Neural progenitor cell (in vitro differentiated cells): ENCODE measurements at regions not wholly inside any gene's neighbourhood (a gene's known extent, or its start where the extent isn't known, plus 50 kb on each side); places are given as distances from the start of the nearest gene placed in this dataset.
A peak's percentile ranks its signal among the peaks of the same experiment; 100 is the strongest.
"Not testable (repeated sequence)": the region's sequence is repeated elsewhere in the genome, so short reads cannot be mapped to it uniquely, and the experiment has no call there.

Experiments
- DNase-seq: peaks from one replicate; pipeline ENCODE4 v3.0.0-alpha.2; 2016; ENCODE audit warnings: low spot score
- H2AFZ ChIP-seq: fragments of 200-600 bp; sonication (generic); replicated peaks from 2 replicates; pipeline ENCODE4 v1.6.1; 2016; ENCODE audit warnings: antibody characterized with exemption
- H3F3A ChIP-seq: fragments of 200-600 bp; sonication (generic); 2 replicates; pipeline ENCODE4 v1.6.1; 2016; ENCODE audit warnings: antibody characterized with exemption, low read depth
- H3K27ac ChIP-seq: fragments of 200-600 bp; sonication (generic); 2 replicates; pipeline ENCODE4 v1.5.1; 2016; ENCODE audit warnings: mild to moderate bottlenecking
- H3K27me3 ChIP-seq: fragments of 200-600 bp; sonication (generic); 2 replicates; pipeline ENCODE4 v1.6.1; 2016; ENCODE audit warnings: mild to moderate bottlenecking, moderate library complexity
- H3K36me3 ChIP-seq: fragments of 200-600 bp; sonication (generic); 2 replicates; pipeline ENCODE4 v1.5.1; 2016
- H3K4me1 ChIP-seq: fragments of 200-600 bp; sonication (generic); 2 replicates; pipeline ENCODE4 v1.6.1; 2016; ENCODE audit warnings: mixed run types
- H3K4me2 ChIP-seq: fragments of 200-600 bp; sonication (generic); 2 replicates; pipeline ENCODE4 v1.6.1; 2016
- H3K4me3 ChIP-seq: fragments of 200-600 bp; sonication (generic); 2 replicates; pipeline ENCODE4 v1.5.1; 2016
- H3K79me2 ChIP-seq: fragments of 200-600 bp; sonication (generic); 2 replicates; pipeline ENCODE4 v1.6.1; 2016; ENCODE audit warnings: low read depth
- H3K9ac ChIP-seq: fragments of 200-600 bp; sonication (generic); 2 replicates; pipeline ENCODE4 v1.6.1; 2016
- H3K9me3 ChIP-seq: fragments of 200-600 bp; sonication (generic); 2 replicates; pipeline ENCODE4 v1.5.1; 2016; ENCODE audit warnings: low read depth
- H4K20me1 ChIP-seq: fragments of 200-600 bp; sonication (generic); 2 replicates; pipeline ENCODE4 v1.6.1; 2016; ENCODE audit warnings: low read depth
- H3K27ac Mint-ChIP-seq: 3 replicates; pipeline ENCODE4 v1.8.0; 2021; ENCODE audit warnings: mixed read lengths
- H3K27me3 Mint-ChIP-seq: 2 replicates; pipeline ENCODE4 v1.8.0; 2022; ENCODE audit warnings: low read depth, mild to moderate bottlenecking, inconsistent platforms, moderate library complexity, mixed read lengths; ENCODE audit not compliant: insufficient read depth
- H3K36me3 Mint-ChIP-seq: 3 replicates; pipeline ENCODE4 v1.8.0; 2021; ENCODE audit warnings: mixed read lengths
- H3K4me1 Mint-ChIP-seq: 3 replicates; pipeline ENCODE4 v1.8.0; 2021; ENCODE audit warnings: mixed read lengths
- H3K4me3 Mint-ChIP-seq: 3 replicates; pipeline ENCODE4 v1.8.0; 2021; ENCODE audit warnings: mild to moderate bottlenecking, moderate library complexity, mixed read lengths
- H3K9me3 Mint-ChIP-seq: 3 replicates; pipeline ENCODE4 v1.8.0; 2020; ENCODE audit warnings: mixed read lengths
- EZH2 ChIP-seq: fragments of 200-600 bp; sonication (generic); IDR thresholded peaks from 2 replicates; pipeline ENCODE4 v1.6.1; 2017; ENCODE audit warnings: antibody characterized with exemption, mild to moderate bottlenecking, moderate library complexity
- EZH2phosphoT487 ChIP-seq: fragments of 200-600 bp; sonication (generic); IDR thresholded peaks from 2 replicates; pipeline ENCODE4 v1.6.1; 2017; ENCODE audit warnings: antibody characterized with exemption
- TF ChIP-seq, protein P1 (sequence below): fragments of 200-600 bp; sonication (generic); IDR thresholded peaks from 2 replicates; pipeline ENCODE4 v1.5.1; 2017; ENCODE audit warnings: antibody characterized with exemption, mild to moderate bottlenecking

DNA sequence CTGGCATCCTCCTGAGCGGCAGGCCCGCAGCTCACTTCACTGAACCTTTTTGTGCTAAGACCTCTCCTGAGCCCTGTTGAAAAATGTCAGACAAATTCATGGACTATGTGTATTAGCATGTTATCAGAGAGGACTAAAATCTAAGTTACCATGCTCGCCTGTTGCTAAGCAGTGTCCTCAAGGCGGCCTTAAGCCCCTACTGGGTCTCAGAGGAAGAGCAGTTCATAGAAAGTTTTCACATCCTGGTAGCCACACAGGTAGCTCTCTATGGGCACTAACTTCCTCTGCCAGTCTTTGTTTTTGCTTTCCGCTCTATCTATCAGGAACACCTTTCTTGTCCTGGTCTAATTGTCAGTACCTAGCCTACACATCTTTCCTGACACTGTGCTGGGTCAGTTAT lies 306.6 kb upstream of the MIS18BP1 start:
- Histone ChIP-seq H3K4me1 (peaks cover 3% of the 10 kb centered on the region), H3K9me3 (no peaks in the 10 kb centered on the region), H3K27ac (no peak overlapping the region), H3K27me3 (no peaks in the 10 kb centered on the region), H3K4me3 (no peak overlapping the region), H3F3A (no peaks in the 10 kb centered on the region), H4K20me1 (no peaks in the 10 kb centered on the region), H3K4me2 (no peak overlapping the region), H3K36me3 (no peaks in the 10 kb centered on the region), H3K79me2 (no peaks in the 10 kb centered on the region), H2AFZ (peak overlapping the region; percentile 22), H3K9ac (no peak overlapping the region)
- no peaks in the 10 kb centered on the region for H3K9me3 Mint-ChIP-seq
- TF ChIP-seq EZH2phosphoT487: no peak
- TF ChIP-seq, protein P1, sequence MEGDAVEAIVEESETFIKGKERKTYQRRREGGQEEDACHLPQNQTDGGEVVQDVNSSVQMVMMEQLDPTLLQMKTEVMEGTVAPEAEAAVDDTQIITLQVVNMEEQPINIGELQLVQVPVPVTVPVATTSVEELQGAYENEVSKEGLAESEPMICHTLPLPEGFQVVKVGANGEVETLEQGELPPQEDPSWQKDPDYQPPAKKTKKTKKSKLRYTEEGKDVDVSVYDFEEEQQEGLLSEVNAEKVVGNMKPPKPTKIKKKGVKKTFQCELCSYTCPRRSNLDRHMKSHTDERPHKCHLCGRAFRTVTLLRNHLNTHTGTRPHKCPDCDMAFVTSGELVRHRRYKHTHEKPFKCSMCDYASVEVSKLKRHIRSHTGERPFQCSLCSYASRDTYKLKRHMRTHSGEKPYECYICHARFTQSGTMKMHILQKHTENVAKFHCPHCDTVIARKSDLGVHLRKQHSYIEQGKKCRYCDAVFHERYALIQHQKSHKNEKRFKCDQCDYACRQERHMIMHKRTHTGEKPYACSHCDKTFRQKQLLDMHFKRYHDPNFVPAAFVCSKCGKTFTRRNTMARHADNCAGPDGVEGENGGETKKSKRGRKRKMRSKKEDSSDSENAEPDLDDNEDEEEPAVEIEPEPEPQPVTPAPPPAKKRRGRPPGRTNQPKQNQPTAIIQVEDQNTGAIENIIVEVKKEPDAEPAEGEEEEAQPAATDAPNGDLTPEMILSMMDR: no peak
- TF ChIP-seq EZH2: no peak
- no peak for DNase-seq
- H3K27ac Mint-ChIP-seq: no peak overlapping the region
- no peaks in the 10 kb centered on the region for H3K36me3 Mint-ChIP-seq
- H3K4me3 Mint-ChIP-seq: no peak overlapping the region
- no peaks in the 10 kb centered on the region for H3K27me3 Mint-ChIP-seq
- no peaks in the 10 kb centered on the region for H3K4me1 Mint-ChIP-seq

DNA sequence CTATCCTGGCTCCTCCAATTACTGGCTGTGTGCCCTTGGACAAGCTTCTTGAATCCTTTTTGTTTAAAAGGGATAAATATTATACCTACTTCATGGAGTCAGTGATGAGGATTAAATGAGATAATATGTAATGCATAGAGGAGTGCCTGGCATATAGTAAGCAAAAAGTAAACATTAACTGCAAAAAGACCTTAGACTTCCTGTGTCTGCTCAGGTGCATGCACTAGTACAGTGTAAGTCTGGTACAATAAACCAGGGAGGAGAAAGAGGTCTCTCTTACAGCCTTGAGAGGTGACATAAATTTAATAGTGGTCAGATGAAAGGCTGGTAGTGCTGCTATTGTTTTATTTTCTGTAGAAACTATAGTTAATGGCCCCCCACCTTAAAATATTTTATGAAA lies 305.2 kb upstream of the MIS18BP1 start:
- Mint-ChIP-seq H3K4me1 (no peaks in the 10 kb centered on the region), H3K9me3 (no peaks in the 10 kb centered on the region)
- TF ChIP-seq EZH2: no peak
- TF ChIP-seq EZH2phosphoT487: no peak
- TF ChIP-seq, protein P1: no peak

DNA sequence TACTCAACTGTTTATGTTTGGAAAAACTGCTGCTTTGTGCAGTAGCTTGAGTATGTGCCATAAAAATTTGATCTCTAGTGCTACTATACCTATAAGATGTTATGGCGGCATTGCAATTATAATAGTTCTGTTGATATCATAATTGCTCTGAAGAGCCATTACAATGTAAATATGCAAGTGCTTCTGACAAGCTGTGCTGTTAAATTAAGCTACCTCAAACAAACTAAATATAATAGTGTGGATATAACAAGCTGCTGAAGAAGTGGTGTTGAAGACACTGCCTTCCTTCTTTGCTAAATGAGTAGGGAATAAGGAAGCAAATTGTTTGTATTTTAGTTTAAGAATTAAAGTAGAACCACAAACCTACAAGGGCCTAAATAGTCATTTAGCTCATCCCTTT lies 301.0 kb upstream of the MIS18BP1 start:
- no peaks in the 10 kb centered on the region for H3K9me3 Mint-ChIP-seq
- no peaks in the 10 kb centered on the region for H3K36me3 Mint-ChIP-seq
- no peak overlapping the region for H3K4me3 Mint-ChIP-seq
- DNase-seq: no peak
- Histone ChIP-seq H3K9me3 (no peaks in the 10 kb centered on the region), H3K27me3 (no peaks in the 10 kb centered on the region), H3K4me1 (peaks cover 7% of the 10 kb centered on the region), H3K79me2 (no peaks in the 10 kb centered on the region), H3K27ac (no peak overlapping the region), H3K36me3 (no peaks in the 10 kb centered on the region), H4K20me1 (no peaks in the 10 kb centered on the region), H3K9ac (no peak overlapping the region), H3F3A (peaks cover 4% of the 10 kb centered on the region), H3K4me3 (no peak overlapping the region), H2AFZ (no peak overlapping the region), H3K4me2 (no peak overlapping the region)
- TF ChIP-seq EZH2phosphoT487: no peak
- TF ChIP-seq, protein P1: no peak
- TF ChIP-seq EZH2: no peak
- no peak overlapping the region for H3K27ac Mint-ChIP-seq
- peaks cover 10% of the 10 kb centered on the region for H3K4me1 Mint-ChIP-seq
- peaks cover 2% of the 10 kb centered on the region for H3K27me3 Mint-ChIP-seq

More for the DNA sequence above, 305.2 kb upstream of the MIS18BP1 start:
- no peak overlapping the region for H2AFZ ChIP-seq
- H3K9me3 ChIP-seq: no peaks in the 10 kb centered on the region
- no peak overlapping the region for H3K27ac ChIP-seq
- Mint-ChIP-seq H3K27me3 (no peaks in the 10 kb centered on the region), H3K36me3 (no peaks in the 10 kb centered on the region), H3K27ac (no peak overlapping the region), H3K4me3 (no peak overlapping the region)
- H4K20me1 ChIP-seq: no peaks in the 10 kb centered on the region
- DNase-seq: no peak
- H3K36me3 ChIP-seq: no peaks in the 10 kb centered on the region
- no peaks in the 10 kb centered on the region for H3K4me1 ChIP-seq
- H3F3A ChIP-seq: no peaks in the 10 kb centered on the region
- no peak overlapping the region for H3K9ac ChIP-seq
- H3K4me2 ChIP-seq: no peak overlapping the region
- no peak overlapping the region for H3K4me3 ChIP-seq
- no peaks in the 10 kb centered on the region for H3K79me2 ChIP-seq
- H3K27me3 ChIP-seq: no peaks in the 10 kb centered on the region

DNA sequence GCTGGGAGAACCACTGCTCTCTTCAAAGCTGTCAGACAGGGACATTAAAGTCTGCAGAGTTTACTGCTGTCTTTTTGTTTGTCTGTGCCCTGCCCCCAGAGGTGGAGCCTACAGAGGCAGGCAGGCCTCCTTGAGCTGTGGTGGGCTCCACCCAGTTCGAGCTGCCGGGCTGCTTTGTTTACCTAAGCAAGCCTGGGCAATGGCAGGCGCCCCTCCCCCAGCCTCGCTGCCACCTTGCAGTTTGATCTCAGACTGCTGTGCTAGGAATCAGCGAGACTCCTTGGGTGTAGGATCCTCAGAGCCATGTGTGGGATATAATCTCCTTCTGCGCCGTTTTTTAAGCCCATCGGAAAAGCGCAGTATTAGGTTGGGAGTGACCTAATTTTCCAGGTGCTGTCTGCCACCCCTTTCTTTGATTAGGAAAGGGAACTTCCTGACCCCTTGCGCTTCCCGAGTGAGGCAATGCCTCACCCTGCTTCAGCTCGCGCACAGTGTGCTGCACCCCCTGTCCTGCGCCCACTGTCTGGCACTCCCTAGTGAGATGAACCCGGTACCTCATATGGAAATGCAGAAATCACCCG lies 298.3 kb upstream of the MIS18BP1 start:
- H3K9ac ChIP-seq, H3K9me3 Mint-ChIP-seq, H3K27me3 Mint-ChIP-seq, H3F3A ChIP-seq, H3K4me1 ChIP-seq, H4K20me1 ChIP-seq, H3K9me3 ChIP-seq, H3K27me3 ChIP-seq, H3K79me2 ChIP-seq, H3K27ac ChIP-seq, H3K36me3 ChIP-seq, H3K4me1 Mint-ChIP-seq, H3K36me3 Mint-ChIP-seq: not testable (repeated sequence)
- peak overlapping the region; percentile 83 for H2AFZ ChIP-seq
- peak; percentile 45 for DNase-seq
- H3K4me3 ChIP-seq: peak overlapping the region; percentile 51
- Mint-ChIP-seq H3K27ac (peak overlapping the region; percentile 94), H3K4me3 (peak overlapping the region; percentile 81)
- peak overlapping the region; percentile 81 for H3K4me2 ChIP-seq
